ENCODE measurements at regions not wholly inside any gene's neighbourhood (a gene's known extent, or its start where the extent isn't known, plus 50 kb on each side); places are given as distances from the start of the nearest gene placed in this dataset.
"Not testable (repeated sequence)": the region's sequence is repeated elsewhere in the genome, so short reads cannot be mapped to it uniquely, and the experiment has no call there.

DNA sequence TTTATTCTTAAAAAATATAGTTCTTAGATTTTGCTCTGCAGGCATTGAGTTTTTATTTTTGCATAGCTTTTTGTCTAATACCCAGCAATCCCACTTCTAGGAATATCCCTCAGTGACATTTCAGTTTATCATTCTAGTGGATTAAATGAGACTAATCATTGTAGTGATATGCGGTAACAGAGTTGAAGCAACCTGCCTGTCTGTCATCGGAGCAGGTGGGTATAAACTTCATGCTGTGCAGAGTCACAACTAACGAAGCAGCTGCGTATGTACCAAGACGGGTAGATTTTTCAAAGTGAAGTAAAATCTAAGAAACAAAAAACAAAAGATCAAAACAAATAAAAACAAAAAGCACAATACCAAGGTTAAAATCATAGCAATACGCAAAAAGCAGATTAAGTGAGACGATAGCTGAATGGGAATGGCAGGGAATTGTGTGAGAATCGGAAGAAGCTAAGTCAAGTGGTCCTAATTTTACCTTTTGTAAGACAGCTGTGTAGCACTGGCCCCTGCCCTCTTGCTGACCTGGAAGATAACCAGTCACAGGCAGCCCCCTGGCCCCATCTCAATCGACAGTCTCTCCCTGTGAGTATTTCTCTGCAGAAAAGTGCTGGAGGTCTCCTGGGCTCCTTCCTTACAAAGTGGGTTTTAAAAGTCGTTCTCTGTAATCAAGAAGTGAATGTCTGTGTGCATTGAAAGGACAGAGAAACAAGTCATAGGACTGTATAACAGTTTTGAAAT lies 169.2 kb downstream of the OR2B2 start:
- no peak for DNase-seq (ENCODE audit: low read depth in 2 of 2)

DNA sequence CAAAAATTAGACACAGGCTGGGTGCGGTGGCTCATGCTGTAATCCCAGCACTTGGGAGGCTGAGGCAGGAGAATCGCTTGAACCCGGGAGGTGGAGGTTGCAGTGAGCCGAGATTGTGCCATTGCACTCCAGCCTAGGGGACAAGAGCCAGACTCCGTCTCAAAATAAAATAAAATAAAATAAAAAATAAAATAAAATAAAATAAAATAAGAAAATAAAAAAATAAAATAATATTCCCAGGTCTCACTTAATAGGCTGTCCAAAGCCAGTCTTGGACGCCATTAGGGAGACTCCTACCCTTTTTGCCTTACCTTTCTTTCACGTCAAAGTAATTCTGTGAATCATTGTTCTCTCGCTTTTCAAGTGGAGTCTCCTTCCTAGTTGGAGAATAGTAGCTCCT lies 172.3 kb downstream of the OR2B2 start:
- not testable (repeated sequence) for DNase-seq (ENCODE audit: low read depth in 2 of 2)

DNA sequence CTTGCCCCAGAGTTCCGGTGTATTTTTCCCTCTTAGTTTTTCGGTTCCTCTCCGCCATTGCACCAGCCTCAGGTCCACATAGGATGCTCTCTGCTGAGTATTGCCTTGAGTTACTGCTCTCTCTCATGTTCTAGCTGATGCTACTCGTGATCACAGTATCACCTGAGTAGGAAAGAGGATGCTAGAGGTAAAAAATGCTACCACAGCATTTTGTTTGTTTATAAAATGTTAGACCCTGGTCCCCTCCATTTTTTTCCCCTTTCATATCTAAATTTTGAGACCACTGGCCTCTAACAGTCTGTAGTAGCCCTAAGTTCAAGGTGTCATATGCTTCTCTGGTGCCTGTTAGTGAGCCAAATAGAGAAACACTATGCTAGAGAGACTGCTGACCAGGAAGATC lies 175.5 kb downstream of the OR2B2 start:
- no peak for DNase-seq (ENCODE audit: low read depth in 2 of 2)

DNA sequence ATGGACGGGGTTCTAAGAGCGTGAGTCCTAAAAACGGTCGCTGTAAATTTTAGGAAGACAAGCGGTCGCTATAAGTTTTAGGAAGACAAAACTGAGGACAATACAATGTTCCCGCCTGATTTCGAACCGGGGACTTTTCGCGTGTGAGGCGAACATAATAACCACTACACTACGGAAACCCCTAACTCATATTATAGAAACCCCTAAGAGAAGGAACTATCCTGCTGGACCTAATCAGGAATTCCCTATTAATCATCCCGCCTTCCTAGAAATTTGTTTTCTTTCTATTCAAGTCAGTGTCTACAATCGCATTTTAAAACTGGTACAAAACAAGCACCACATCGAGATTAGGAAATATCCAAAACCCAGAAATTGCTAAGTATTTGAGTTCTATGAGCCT lies 183.8 kb downstream of the OR2B2 start:
- no peak for DNase-seq (ENCODE audit: low read depth in 2 of 2)

DNA sequence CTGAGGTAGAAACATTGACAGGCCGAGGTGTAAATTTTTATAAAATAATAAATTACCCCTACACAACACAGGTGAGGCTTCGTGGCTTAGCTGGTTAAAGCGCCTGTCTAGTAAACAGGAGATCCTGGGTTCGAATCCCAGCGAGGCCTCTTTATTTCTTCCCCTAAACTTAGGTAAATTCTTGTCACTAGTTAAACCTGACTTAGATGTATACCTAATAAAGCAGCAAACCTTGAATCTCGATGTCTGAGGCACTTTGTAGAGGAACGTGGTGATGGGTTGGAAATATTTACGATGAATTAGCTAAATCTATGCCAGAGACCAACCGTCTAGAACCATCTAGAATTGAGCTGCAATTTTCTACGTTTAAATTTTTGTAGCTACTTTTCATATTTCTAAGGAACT lies 185.6 kb downstream of the OR2B2 start:
- DNase-seq (ENCODE audit: low read depth in 2 of 2), result no peak

DNA sequence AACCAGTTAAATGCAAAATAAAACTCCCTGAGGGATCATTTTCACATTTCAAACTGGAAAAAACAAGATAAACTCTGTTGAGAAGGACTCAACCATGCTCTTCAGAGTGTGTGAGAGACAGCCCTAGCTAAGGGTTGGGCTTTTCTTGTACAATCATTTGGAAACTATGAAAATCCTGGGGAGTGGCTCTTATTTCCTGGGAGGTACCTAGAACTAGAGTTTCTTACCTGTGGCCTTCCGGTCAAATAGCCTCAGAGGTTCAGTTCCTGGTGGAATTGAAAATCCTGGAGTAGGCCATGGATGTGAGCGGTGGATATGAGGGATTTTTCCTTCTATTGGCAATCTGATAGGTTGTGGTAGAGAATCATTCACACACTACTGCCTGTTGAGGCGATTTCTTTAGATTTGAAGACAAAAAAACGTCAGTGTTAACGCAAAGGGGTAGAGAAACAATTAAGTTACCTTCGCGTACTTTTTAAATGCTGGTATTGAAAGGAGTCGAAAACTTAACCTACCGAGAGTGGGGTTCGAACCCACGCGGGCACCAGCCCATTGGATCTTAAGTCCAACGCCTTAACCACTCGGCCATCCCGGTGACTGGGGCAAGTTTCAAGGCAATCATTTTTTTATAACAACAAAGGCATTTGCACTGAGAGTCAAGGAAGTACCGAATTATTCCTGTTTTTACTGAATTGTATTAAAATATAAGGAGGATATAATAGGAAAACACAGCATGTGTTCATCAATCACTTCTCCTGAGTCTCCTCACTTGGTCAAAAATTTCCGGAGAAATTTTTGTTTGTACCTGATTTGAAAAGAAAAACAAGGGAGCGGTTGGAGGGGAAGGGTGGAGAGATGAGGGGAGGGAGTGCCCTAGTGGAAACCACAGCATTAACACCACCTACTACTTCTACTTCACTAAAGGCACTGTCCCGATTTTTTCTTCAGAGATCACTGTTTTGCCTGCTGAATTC lies 191.3 kb downstream of the OR2B2 start:
- DNase-seq (ENCODE audit: low read depth in 2 of 2), result peak in 1 of 2 donors; percentile 3

DNA sequence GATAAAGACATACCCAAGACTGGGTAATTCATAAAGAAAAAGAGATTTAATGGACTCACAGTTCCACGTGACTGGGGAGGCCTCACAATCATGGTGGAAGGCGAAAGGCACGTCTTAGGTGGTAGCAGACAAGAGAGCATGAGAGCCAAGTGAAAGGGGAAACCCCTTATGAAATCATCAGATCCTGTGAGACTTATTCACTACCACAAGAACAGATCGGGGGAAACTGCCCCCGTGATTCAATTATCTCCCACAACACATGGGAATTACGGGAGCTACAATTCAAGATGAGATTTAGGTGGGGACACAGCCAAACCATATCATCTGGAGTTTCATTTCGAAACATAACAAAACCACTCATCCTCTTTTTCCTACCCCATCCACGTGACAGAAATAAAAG lies 193.2 kb downstream of the OR2B2 start:
- not testable (repeated sequence) for DNase-seq (ENCODE audit: low read depth in 2 of 2)

DNA sequence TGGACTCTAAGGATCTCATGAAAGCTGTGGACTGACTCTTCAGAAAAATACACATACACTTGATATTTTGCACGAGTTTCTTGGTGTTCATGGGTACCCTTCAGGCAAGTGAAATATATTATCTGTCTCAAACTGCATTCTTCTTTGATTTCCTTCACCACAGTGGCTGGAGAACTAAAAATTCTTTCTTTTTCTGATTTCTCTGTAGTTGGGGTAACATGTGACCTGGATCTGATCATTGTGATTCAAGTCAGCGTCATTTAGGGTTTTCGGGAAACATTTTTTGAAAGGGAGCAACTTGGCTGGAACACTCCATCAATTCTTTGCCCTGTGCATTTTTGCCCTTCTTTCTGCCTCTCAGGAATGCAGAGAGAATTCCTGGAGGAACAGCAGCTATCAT lies 205.8 kb downstream of the OR2B2 start:
- DNase-seq (ENCODE audit: low read depth in 2 of 2), result no peak

DNA sequence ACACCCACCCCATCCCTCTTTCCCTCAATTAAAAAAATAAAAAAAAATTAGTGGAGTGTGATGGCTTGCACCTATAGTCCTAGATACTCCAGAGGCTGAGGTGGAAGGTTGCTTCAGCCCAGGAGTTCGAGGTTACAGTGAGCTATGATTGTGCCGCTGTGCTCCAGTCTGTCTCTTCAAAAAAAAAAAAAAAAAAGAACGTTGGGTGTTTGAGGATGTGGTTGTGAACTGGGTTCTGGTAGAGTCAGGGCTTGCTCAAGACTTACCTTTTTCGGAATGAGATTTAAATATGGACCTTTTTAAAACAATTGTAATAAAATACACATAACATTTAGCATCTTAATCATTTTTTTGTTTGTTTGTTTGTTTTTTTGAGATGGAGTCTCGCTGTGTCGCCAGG lies 211.9 kb downstream of the OR2B2 start:
- DNase-seq (ENCODE audit: low read depth in 2 of 2), result no peak

DNA sequence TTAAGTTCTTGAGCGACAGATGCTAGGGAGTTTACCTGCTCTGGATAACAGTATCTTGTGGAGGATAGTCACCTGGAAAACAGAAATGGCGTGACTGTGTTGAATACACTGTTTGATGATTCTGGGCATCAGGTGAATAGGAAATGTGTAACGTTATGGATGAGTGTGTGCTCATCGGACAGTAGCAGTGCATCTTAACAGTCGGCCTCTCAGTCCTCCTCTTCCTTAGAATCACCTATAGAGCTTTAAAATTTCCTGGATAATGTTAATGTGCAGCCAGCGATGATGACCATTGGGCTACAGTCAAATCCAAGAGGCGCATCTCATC lies 217.7 kb downstream of the OR2B2 start:
- no peak for DNase-seq (ENCODE audit: low read depth in 2 of 2)

DNA sequence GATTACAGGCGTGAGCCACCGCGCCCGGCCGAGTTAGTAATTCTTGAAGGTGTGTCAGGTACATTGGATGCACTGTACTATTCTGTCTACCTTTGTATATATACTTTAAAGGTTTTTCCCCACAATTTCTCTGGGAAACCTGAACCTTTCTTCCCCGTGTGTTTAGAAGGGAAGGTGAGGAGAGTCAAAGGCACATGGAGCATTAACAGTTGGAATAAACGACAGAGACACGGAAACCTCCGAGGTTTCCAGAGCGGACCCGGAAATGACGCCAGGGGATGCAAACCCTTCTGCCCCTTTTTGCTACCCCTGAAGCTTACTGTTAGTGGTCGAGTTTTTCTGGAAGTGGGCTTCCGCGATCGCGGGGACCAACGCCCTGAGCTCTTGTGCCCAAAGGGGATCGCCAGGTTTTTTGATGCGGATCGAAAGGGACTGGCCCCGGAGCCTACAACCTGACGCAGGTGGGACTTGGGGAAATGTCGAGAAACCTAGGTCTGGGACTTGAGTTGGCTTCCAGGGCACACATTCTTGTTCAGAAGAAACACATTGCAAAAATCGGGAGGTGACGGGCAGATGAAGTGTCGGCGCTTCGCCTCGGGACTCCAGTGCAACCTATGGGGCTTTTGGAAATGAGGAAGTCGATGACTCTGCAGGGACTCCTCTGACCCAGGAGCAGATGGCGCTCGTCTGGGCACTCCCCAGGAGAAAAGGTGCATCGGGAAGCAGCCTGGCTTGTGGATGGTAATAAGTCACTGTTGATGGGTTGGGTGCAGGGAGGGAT lies 218.2 kb downstream of the OR2B2 start:
- no peak for DNase-seq (ENCODE audit: low read depth in 2 of 2)

DNA sequence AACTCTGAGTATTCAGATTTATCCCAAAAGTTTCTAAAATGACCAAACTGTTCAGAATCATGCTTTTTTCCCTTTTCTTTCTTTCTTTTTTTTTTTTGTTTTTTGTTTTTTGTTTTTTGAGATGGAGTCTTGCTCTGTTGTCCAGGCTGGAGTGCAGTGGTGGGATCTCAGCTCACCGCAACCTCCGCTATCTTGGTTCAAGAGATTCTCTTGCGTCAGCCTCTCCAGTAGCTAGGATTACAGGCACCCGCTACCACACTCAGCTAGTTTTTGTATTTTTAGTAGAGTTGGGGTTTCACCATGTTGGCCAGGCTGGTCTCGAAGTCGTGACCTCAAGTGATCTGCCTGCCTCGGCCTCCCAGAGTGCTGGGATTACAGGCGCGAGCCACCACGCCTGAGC lies 219.2 kb upstream of the ZNF184 start:
- DNase-seq (ENCODE audit: low read depth in 2 of 2), result not testable (repeated sequence)

DNA sequence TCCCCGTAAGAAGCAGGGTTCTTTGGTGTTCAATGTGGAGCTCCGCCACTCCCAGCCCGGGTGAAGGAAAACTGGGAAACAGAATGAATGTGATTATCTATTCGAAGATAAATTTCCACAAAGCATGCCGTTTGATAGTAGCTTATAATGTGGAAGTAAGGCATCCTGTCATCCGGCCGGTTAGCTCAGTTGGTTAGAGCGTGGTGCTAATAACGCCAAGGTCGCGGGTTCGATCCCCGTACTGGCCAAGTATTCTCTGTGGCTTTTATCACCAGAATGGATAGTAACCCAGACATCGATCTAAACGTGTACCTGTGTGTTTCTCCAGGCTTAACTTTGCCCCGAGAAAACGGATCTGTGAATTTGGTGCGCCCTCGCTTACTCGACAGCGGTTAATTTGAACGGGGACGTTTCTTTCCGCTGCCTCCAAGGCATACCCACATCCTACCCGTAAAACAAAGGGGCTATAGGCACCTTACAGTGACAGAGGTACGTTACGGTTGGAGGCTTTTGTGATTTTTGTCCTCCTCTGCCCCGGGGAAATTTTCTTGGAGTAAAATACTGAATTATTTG lies 215.2 kb upstream of the ZNF184 start:
- peak; percentile 76 to 84 for DNase-seq (ENCODE audit: low read depth in 2 of 2)

DNA sequence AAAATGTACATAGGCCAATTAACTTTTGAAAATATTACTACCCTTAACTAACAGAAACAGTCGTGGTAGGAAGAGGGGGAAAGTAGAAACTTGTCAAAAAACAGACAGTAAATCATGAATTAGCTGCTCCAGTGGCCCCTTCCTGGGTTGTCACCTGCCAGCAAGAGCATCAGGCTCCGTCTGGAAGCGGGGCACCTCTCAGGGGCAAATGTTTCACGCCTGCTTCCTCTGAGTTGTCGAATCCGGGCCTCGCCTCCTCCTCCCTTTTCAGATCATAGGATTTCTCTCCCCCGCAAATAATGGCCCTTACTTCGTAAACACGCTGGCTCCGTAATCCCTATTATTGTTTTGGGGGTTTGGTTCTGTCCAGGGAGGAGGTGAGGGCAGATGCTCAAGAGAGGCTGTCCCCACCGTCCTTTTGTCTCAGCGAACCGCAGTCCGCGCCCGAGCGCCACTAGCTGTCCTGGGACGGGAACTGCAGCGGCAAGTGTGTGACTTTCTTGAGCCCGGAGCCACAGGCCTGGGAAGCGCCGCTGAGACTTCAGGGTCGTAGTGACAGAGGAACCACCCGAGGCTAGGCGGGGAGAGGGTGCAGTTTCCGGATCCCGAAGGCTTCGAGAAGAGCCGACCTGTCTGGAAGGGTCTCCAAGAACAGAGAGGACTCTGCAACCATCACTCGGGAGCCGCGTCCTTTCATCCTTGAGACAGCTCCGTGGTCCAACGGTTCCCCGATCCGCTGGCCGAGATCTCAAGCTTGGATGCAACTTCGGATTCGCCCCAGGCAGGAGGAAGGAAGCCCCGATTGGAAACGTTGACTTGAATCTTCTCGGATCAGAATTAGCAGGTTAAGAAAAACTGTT lies 214.5 kb upstream of the ZNF184 start:
- peak in 1 of 2 donors; percentile 70 for DNase-seq (ENCODE audit: low read depth in 2 of 2)

DNA sequence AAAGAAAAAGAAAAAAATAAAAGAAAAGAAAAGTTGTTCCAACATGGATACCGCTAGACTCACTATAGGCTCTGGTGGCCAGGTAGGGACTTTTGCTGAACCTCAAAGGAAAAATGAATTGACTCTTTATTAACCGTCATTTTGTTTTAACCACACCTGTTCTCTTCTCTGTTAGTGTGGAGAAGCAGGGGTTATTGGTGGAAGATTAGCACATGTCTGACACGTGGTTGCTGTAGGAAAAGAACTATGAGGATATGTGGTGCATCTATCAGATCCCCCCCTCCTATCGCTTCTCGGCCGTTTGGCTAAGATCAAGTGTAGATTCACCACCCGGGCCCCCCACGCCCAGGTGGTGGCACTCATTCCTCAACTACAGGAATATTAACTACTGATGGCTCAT lies 212.4 kb upstream of the ZNF184 start:
- no peak for DNase-seq (ENCODE audit: low read depth in 2 of 2)

DNA sequence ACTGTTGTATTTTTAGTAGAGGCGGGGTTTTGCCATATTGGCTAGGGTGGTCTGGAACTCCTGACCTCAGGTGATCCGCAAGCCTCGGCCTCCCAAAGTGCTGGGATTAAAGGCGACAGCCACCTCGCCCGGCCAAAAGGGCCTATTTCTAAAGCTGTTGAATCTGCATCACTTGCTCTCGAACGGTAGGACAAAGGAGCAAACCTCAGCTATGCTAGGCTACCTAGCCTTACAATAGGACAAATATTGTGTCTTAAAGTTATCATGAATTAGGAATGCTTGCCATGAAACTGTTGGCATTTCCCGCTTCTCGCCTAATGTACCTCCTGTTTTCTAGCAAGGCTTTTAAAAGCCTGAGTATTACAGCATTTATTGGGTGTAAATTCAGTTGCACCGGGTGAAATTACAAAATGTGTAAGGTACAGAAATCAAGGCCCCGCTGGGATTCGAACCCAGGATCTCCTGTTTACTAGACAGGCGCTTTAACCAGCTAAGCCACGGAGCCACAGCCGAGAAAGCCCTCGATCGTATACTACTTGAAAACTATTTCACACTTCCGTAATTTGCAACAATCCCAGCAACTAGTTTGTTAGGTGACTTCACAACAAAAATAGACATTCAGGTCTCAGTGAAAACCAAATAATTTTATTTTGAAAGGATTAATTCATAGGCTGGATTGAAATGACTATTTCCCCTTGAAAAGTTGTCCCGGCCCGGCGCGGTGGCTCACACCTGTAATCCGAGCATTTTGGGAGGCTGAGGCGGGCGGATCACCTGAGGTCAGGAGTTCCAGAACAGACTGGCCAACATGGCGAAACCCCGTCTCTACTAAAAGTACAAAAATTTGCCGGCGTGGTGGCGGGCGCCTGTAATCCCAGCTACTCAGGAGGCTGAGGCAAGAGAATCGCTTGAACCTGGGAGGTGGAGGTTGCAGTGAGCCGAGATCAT lies 211.6 kb upstream of the ZNF184 start:
- DNase-seq (ENCODE audit: low read depth in 2 of 2), result peak; percentile 30 to 56

DNA sequence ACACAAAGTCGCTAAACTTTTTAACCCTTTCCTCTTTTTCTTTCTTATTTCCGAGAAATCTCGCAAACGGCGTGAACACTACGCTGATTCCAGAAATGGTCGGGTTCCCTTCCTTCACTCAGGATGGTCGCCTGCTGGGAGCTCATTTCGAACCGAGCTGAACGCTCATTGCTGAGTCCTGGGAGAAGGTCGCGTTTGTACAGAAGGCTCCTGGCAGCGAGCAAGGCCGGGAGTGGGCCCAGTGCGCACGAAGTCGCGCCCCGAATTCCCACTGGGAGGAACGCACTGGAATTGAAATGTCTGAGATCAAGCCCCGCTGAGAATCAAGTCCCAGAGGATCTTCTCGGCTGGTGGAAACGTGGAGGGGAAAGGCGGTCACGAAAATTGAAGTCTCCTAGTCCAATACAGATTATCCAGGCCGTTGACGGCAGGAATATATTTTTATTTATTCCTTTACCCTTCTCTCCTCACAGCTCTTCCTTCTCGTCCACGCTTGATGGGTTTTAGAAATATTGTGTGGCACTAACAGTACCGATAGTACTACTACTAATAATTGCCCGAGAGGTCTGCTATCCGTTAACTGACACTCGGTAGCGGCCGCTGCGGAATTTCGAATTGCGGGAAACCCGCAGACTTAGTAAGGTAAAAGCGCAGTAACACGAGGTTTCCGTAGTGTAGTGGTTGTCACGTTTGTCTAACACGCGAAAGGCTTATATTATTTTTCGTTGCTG lies 207.2 kb upstream of the ZNF184 start:
- DNase-seq (ENCODE audit: low read depth in 2 of 2), result no peak

DNA sequence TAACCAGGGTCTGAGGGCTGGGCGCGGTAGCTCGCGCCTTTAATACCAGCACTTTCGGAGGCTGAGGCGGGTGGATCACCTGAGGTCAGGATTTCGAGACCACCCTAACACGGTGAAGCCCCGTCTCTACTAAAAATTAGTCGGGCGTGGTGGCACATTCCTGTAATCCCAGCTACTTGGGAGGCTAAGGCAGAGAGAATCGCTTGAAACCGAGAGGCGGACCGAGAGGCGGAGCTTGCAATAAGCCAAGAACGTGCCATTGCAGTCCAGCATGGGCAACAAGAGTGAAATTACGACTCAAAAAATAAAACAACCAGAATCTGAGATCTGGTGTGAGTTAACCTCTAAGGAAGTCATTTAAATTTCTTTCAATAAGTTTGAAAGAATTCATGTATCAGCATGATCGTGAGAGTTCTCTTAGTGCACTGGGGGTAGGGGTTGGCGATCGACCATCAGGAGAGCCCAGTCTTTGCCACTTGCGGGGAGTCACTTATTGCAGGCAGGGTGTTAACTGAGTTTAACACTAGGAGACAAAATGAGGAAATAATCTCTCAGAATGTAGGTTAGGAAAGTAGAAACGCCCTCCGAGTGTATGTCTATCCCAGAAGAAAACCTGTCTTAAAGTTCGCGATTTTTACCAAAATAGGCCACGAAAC lies 206.5 kb upstream of the ZNF184 start:
- DNase-seq (ENCODE audit: low read depth in 2 of 2), result no peak

Measured in dermis microvascular lymphatic vessel endothelial cell (primary cell).